ENCODE measurements at regions not wholly inside any gene's neighbourhood (a gene's known extent, or its start where the extent isn't known, plus 50 kb on each side); places are given as distances from the start of the nearest gene placed in this dataset.

DNA sequence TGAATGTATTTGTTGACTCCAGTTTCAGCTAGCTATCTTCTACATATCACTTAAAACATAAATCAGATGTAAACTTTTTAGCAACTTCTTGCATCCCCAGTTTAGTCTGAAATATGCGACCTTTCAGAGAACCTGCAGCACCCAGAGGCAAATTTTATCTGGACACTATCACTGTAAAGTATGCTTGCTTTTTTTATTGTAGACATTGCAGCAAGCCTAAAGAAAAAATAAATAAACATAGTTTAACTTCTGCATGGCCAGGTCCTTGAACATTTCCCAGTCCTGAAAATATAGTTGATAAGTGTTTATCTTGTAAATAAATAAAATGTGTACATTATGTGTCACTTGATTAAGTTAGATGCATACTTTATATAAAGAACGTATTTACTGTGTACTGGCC, 1829.4 kb downstream of the PCDH9 start:
- no peak overlapping the region for H2AFZ ChIP-seq (ENCODE audit: low read length)
- no peaks in the 10 kb centered on the region for H3K79me1 ChIP-seq (ENCODE audit: insufficient read depth, low read depth, low read length, poor library complexity, severe bottlenecking)
- no peaks in the 10 kb centered on the region for H3K27me3 ChIP-seq (ENCODE audit: insufficient read depth, low read length)
- Mint-ChIP-seq H3K36me3 (ENCODE audit: insufficient read depth in 1 of 3, low read depth in 3 of 3) (no peaks in the 10 kb centered on the region), H3K4me3 (no peak overlapping the region), H3K27me3 (ENCODE audit: low read depth) (no peaks in the 10 kb centered on the region), H3K27ac (no peak overlapping the region), H3K9me3 (no peaks in the 10 kb centered on the region), H3K4me1 (no peaks in the 10 kb centered on the region)
- no peaks in the 10 kb centered on the region for H3K23me2 ChIP-seq (ENCODE audit: insufficient read length, low read depth, low read length, poor library complexity, severe bottlenecking)
- H3K27ac ChIP-seq (ENCODE audit: insufficient read length, low read depth, low read length): no peak overlapping the region
- H2BK15ac ChIP-seq (ENCODE audit: low read depth, low read length): no peak overlapping the region
- no peak overlapping the region for H3T11ph ChIP-seq (ENCODE audit: low read length)
- H3K56ac ChIP-seq (ENCODE audit: insufficient read length, low read depth, low read length): no peak overlapping the region
- no peak overlapping the region for H3K4ac ChIP-seq (ENCODE audit: low read depth, low read length)
- H3K9ac ChIP-seq (ENCODE audit: extremely low read depth, insufficient read length, low read length): no peak overlapping the region
- H2BK5ac ChIP-seq (ENCODE audit: insufficient read length, low read length): no peak overlapping the region
- no peak overlapping the region for H2BK12ac ChIP-seq (ENCODE audit: insufficient read length, low read depth, low read length)
- TF ChIP-seq, protein P1, sequence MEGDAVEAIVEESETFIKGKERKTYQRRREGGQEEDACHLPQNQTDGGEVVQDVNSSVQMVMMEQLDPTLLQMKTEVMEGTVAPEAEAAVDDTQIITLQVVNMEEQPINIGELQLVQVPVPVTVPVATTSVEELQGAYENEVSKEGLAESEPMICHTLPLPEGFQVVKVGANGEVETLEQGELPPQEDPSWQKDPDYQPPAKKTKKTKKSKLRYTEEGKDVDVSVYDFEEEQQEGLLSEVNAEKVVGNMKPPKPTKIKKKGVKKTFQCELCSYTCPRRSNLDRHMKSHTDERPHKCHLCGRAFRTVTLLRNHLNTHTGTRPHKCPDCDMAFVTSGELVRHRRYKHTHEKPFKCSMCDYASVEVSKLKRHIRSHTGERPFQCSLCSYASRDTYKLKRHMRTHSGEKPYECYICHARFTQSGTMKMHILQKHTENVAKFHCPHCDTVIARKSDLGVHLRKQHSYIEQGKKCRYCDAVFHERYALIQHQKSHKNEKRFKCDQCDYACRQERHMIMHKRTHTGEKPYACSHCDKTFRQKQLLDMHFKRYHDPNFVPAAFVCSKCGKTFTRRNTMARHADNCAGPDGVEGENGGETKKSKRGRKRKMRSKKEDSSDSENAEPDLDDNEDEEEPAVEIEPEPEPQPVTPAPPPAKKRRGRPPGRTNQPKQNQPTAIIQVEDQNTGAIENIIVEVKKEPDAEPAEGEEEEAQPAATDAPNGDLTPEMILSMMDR (conservative IDR thresholded peaks at IDR 0.05): no peak
- H4K91ac ChIP-seq (ENCODE audit: insufficient read length, low read depth, low read length): no peak overlapping the region
- H2AK5ac ChIP-seq (ENCODE audit: insufficient read length, low read length): no peak overlapping the region
- no peak overlapping the region for H4K8ac ChIP-seq (replicated peaks; ENCODE audit: insufficient read length, low read depth, low read length)
- no peak overlapping the region for H3K23ac ChIP-seq (ENCODE audit: insufficient read length, low read depth, low read length)
- H3K79me2 ChIP-seq (ENCODE audit: insufficient read depth, low read length): no peaks in the 10 kb centered on the region
- H2BK120ac ChIP-seq (ENCODE audit: low read depth, low read length, poor library complexity, severe bottlenecking): no peak overlapping the region
- no peaks in the 10 kb centered on the region for H3K4me1 ChIP-seq (ENCODE audit: insufficient read depth, low read length)
- H2BK20ac ChIP-seq (ENCODE audit: low read depth, low read length, poor library complexity, severe bottlenecking): no peak overlapping the region
- no peak overlapping the region for H3K14ac ChIP-seq (ENCODE audit: insufficient read depth, low read length)
- WGBS (ENCODE audit: extremely low coverage, insufficient read length, low lambda C conversion rate): no CpG with 5 or more reads among the region's 2 CpGs
- no peak for DNase-seq
- no peaks in the 10 kb centered on the region for H3K9me3 ChIP-seq (ENCODE audit: control insufficient read depth, low read depth, low read length)
- H3K4me2 ChIP-seq (ENCODE audit: insufficient read depth, insufficient read length, low read length): no peak overlapping the region
- no peak overlapping the region for H4K5ac ChIP-seq (ENCODE audit: insufficient read length, low read depth, low read length)
- no peak overlapping the region for H3K18ac ChIP-seq (ENCODE audit: insufficient read length, low read depth, low read length)
- H4K20me1 ChIP-seq (ENCODE audit: control insufficient read depth, insufficient read depth, insufficient read length): no peaks in the 10 kb centered on the region
